ENCODE measurements at regions not wholly inside any gene's neighbourhood (a gene's known extent, or its start where the extent isn't known, plus 50 kb on each side); places are given as distances from the start of the nearest gene placed in this dataset.

GRCh38 chrX:110983024-110983423 lies 113.0 kb upstream of the PAK3 start (continued):
- TF ChIP-seq BCLAF1 (IDR thresholded peaks at IDR 0.05) (no peak), YY1 (IDR thresholded peaks at IDR 0.05; ENCODE audit: low read depth, low read length) (no peak), PML (IDR thresholded peaks at IDR 0.05; ENCODE audit: low read length) (no peak), USF2 (IDR thresholded peaks at IDR 0.05; ENCODE audit: borderline replicate concordance, low read depth, low read length) (no peak)

GRCh38 chrX:110966839-110967238 lies 129.2 kb upstream of the PAK3 start:
- POLR2A ChIA-PET, result no interaction called here
- WGBS (ENCODE audit: insufficient coverage, insufficient replicate concordance, low lambda C conversion rate, missing lambda C conversion rate), result 81% methylated on average over 1 of the region's 1 CpG
- no peak overlapping the region for H3K9ac ChIP-seq (ENCODE audit: control insufficient read depth, insufficient read depth, low read length)

More at GRCh38 chrX:110966839-110967238, 129.2 kb upstream of the PAK3 start:
- no TSS peak for BruUV-seq (replicated peaks)
- Histone ChIP-seq H3K27ac (ENCODE audit: control insufficient read depth, insufficient read depth) (no peak overlapping the region), H3K9me3 (replicated peaks; ENCODE audit: control insufficient read depth, insufficient read depth, low read length) (no peaks in the 10 kb centered on the region), H3K4me2 (ENCODE audit: control insufficient read depth, insufficient read depth) (no peak overlapping the region), H3K79me2 (ENCODE audit: control insufficient read depth, insufficient read depth, low read length) (no peaks in the 10 kb centered on the region), H3K4me3 (no peak overlapping the region), H4K20me1 (ENCODE audit: control insufficient read depth, insufficient read depth) (no peaks in the 10 kb centered on the region), H3K4me1 (ENCODE audit: control insufficient read depth, insufficient read depth, low read length) (no peaks in the 10 kb centered on the region), H3K27me3 (replicated peaks in 1 of 2; ENCODE audit: control insufficient read depth in 2 of 2, insufficient read depth in 2 of 2, low read length in 1 of 2) (no peaks in the 10 kb centered on the region), H2AFZ (ENCODE audit: control insufficient read depth, low read depth, low read length) (no peak overlapping the region), H3K36me3 (ENCODE audit: control insufficient read depth in 2 of 2, insufficient read depth in 2 of 2, low read length in 1 of 2) (no peaks in the 10 kb centered on the region)
- no peak for ATAC-seq
- TF ChIP-seq ZBTB11 (CRISPR knock-in tag; IDR thresholded peaks at IDR 0.05) (no peak), EGR1 (IDR thresholded peaks at IDR 0.05; ENCODE audit: borderline replicate concordance in 1 of 2, low read depth in 2 of 2, low read length in 2 of 2) (no peak), SMAD1 (IDR thresholded peaks at IDR 0.05; ENCODE audit: low read depth, partially characterized antibody) (no peak), PML (IDR thresholded peaks at IDR 0.05; ENCODE audit: low read length) (no peak), HCFC1 (IDR thresholded peaks at IDR 0.05; ENCODE audit: low read length) (no peak)
- ChIA-PET CTCF (no interaction called here), RAD21 (ENCODE audit: unreplicated experiment) (no interaction called here), SMC1A (ENCODE audit: uncharacterized antibody, unreplicated experiment) (no interaction called here)
- intact Hi-C loops (cut with micrococcal nuclease; ENCODE audit: unreplicated experiment), result no loop called here
- in situ Hi-C loops (cut with MboI), result no loop called here
- DNase-seq (ENCODE audit: low read depth, low spot score), result no peak
- FAIRE-seq, result no peak
